ENCODE measurements at regions not wholly inside any gene's neighbourhood (a gene's known extent, or its start where the extent isn't known, plus 50 kb on each side); places are given as distances from the start of the nearest gene placed in this dataset.

GRCh38 chr6:20313960-20314530 is 87.6 kb upstream of the E2F3 start:
- DNase-seq: no peak

- no peak for DNase-seq
Measured at GRCh38 chr6:20314866-20315845, 86.5 kb upstream of the E2F3 start.

- no peak for DNase-seq
Measured at GRCh38 chr6:20317430-20317829, 84.2 kb upstream of the E2F3 start.

GRCh38 chr6:20318851-20319387 is 82.8 kb upstream of the E2F3 start:
- no peak for DNase-seq

GRCh38 chr6:20319520-20320357 is 81.9 kb upstream of the E2F3 start:
- DNase-seq: no peak

- no peak for DNase-seq
Measured at GRCh38 chr6:20325641-20326421, 75.8 kb upstream of the E2F3 start.

- no peak for DNase-seq
Measured at GRCh38 chr6:20326422-20326728, 75.3 kb upstream of the E2F3 start.

DNA sequence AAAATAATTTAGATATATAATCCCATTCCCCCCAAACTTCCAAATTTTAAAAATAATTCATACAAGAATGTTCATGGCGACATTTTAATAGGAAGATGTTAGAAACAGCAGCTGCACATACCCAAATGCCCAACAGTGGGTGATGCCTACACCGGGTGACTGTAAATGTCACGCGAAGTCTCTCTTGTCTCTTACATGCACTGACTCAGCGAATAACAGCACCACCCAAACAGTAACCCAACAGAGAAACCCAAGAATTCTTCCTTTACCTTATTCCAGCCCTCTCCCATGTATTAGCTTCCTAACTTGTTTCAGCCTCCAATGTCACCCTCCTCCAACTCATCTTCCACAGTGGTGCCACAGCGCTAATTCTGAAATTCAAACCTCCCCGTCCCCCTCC is 74.5 kb upstream of the E2F3 start:
- DNase-seq: no peak

- no peak for DNase-seq
Measured at GRCh38 chr6:20328266-20328923, 73.3 kb upstream of the E2F3 start.

DNA sequence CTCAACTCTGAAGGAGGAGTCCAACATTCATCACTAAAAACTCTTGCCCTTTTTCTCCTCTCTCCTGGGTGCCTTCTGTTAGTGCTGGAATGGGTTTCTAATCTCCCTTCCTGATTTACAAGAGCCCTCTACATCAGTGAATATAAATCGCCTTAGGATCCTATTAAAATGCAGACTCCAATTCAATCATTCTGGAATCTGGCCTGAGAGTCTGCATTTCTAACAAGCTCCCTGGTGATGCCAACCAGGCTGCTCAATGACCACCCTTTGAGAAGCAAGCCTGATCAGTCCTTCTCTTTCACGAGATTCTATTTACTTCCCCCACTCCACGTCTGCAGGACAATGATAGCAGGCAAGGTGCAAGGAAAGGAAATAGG is 72.8 kb upstream of the E2F3 start:
- no peak for DNase-seq

GRCh38 chr6:20331042-20331441 is 70.6 kb upstream of the E2F3 start:
- no peak for DNase-seq

- DNase-seq: no peak
Measured at GRCh38 chr6:20331625-20332024, 70.1 kb upstream of the E2F3 start.

- DNase-seq: no peak
Measured at GRCh38 chr6:20332441-20333006, 69.2 kb upstream of the E2F3 start.

- no peak for DNase-seq
Measured at GRCh38 chr6:20333721-20334269, 67.9 kb upstream of the E2F3 start.

- DNase-seq: no peak
Measured at GRCh38 chr6:20334334-20334733, 67.3 kb upstream of the E2F3 start.

GRCh38 chr6:20334962-20335361 is 66.7 kb upstream of the E2F3 start:
- no peak for DNase-seq

GRCh38 chr6:20335872-20336271 is 65.8 kb upstream of the E2F3 start:
- DNase-seq: no peak

- DNase-seq: no peak
Measured at GRCh38 chr6:20338156-20338555, 63.5 kb upstream of the E2F3 start.

- no peak for DNase-seq
Measured at GRCh38 chr6:20340068-20340848, 61.4 kb upstream of the E2F3 start.

- DNase-seq: no peak
Measured at GRCh38 chr6:20341096-20341495, 60.6 kb upstream of the E2F3 start.

GRCh38 chr6:20341564-20341963 is 60.1 kb upstream of the E2F3 start:
- no peak for DNase-seq

Measured in GDM1 (cell line).